Kidney (tissue), 13 donors: ENCODE measurements at regions not wholly inside any gene's neighbourhood (a gene's known extent, or its start where the extent isn't known, plus 50 kb on each side); places are given as distances from the start of the nearest gene placed in this dataset.

Experiments used
- DNase-seq, 5 donors: peaks; one replicate each; pipeline ENCODE4 v3.0.0-alpha.2; 2013 to 2020
- FAIRE-seq: peaks from 2 replicates; lab custom pipeline; 2012; peaks lifted over from hg19 to GRCh38; lab: Jason Lieb, UNC
- H3K27ac ChIP-seq, 2 donors: one replicate each; pipeline ENCODE4 v1.7.0; 2013; ENCODE audit warnings: low read depth in 2 of 2, low read length in 2 of 2, inconsistent platforms in 1 of 2
- H3K27me3 ChIP-seq: one replicate; pipeline ENCODE4 v1.7.1; 2013; ENCODE audit warnings: low read length, inconsistent platforms; ENCODE audit not compliant: control insufficient read depth, insufficient read depth
- H3K36me3 ChIP-seq, 3 donors: one replicate each; pipeline versions ENCODE4 v1.7.0 to v1.7.1; 2013; ENCODE audit warnings: low read length in 3 of 3, control low read depth in 1 of 3, inconsistent platforms in 1 of 3; ENCODE audit not compliant: insufficient read depth in 3 of 3, control insufficient read depth in 2 of 3
- H3K4me1 ChIP-seq, 3 donors: one replicate each; pipeline versions ENCODE4 v1.7.0 to v1.7.1; 2013; ENCODE audit warnings: low read length in 3 of 3, inconsistent platforms in 1 of 3, low read depth in 1 of 3; ENCODE audit not compliant: control insufficient read depth in 2 of 3, insufficient read depth in 2 of 3
- H3K4me3 ChIP-seq, 3 donors: one replicate each; pipeline versions ENCODE4 v1.7.0 to v1.8.1; 2013; ENCODE audit warnings: low read length in 3 of 3, control low read depth in 1 of 3, inconsistent platforms in 1 of 3
- H3K9ac ChIP-seq, 3 donors: one replicate each; pipeline versions ENCODE4 v1.7.0 to v1.7.1; 2013; ENCODE audit warnings: low read length in 3 of 3, control low read depth in 1 of 3, inconsistent platforms in 1 of 3
- H3K9me3 ChIP-seq, 3 donors: one replicate each; pipeline versions ENCODE4 v1.7.0 to v1.7.1; 2013; ENCODE audit warnings: low read length in 3 of 3, control low read depth in 1 of 3, inconsistent platforms in 1 of 3; ENCODE audit not compliant: control insufficient read depth in 2 of 3, insufficient read depth in 1 of 3
- CTCF ChIP-seq: IDR thresholded peaks from 3 replicates; pipeline ENCODE4 v1.5.1; 2012; ENCODE audit warnings: mild to moderate bottlenecking, moderate library complexity, borderline replicate concordance; ENCODE audit not compliant: insufficient read depth; ENCODE audit errors: extremely low read depth
- intact Hi-C: fragments of 100-400 bp; cut with DNase I; formaldehyde crosslinking; loops from one replicate; pipeline ENCODE4 v1.11.1; 2022
- donor health status: control.
- donor health status: control.
- donor health status: control.
- donor health status: control.
- donor health status: control.
- donor health status: DM: yes; HTN: yes; CAD: no.
- donor health status: Normal renal cell carcinoma (clear cell type).

GRCh38 chr5:136622747-136623146 is 257.4 kb upstream of the TRPC7 start:
- no peaks in the 10 kb centered on the region for H3K9me3 ChIP-seq

GRCh38 chr5:136621743-136622142 is 256.4 kb upstream of the TRPC7 start:
- FAIRE-seq (no peak), DNase-seq (no peak)
- Histone ChIP-seq H3K4me3 (no peak overlapping the region), H3K9me3 (no peaks in the 10 kb centered on the region), H3K4me1 (no peaks in the 10 kb centered on the region), H3K27ac (no peak overlapping the region), H3K9ac (no peak overlapping the region), H3K27me3 (no peaks in the 10 kb centered on the region), H3K36me3 (no peaks in the 10 kb centered on the region)
- no peak for TF ChIP-seq CTCF
- intact Hi-C loops, result no loop called here

More at GRCh38 chr5:136622747-136623146, 257.4 kb upstream of the TRPC7 start:
- DNase-seq (no peak), FAIRE-seq (no peak)
- Histone ChIP-seq H3K27me3 (no peaks in the 10 kb centered on the region), H3K9ac (no peak overlapping the region), H3K4me3 (no peak overlapping the region), H3K4me1 (no peaks in the 10 kb centered on the region), H3K36me3 (no peaks in the 10 kb centered on the region), H3K27ac (no peak overlapping the region)
- TF ChIP-seq CTCF, result no peak
- intact Hi-C loops, result no loop called here

GRCh38 chr5:136620621-136621020 is 255.3 kb upstream of the TRPC7 start:
- H3K9me3 ChIP-seq, result no peaks in the 10 kb centered on the region
- intact Hi-C loops, result no loop called here
- H3K36me3 ChIP-seq, result no peaks in the 10 kb centered on the region
- DNase-seq (no peak), FAIRE-seq (no peak)
- H3K4me3 ChIP-seq, result no peak overlapping the region
- H3K27me3 ChIP-seq, result no peaks in the 10 kb centered on the region
- no peak overlapping the region for H3K27ac ChIP-seq
- H3K4me1 ChIP-seq, result no peaks in the 10 kb centered on the region
- H3K9ac ChIP-seq, result no peak overlapping the region
- no peak for TF ChIP-seq CTCF

- no peak overlapping the region for H3K27ac ChIP-seq
- intact Hi-C loops, result no loop called here
- no peak overlapping the region for H3K9ac ChIP-seq
- no peaks in the 10 kb centered on the region for H3K27me3 ChIP-seq
- H3K4me1 ChIP-seq, result no peaks in the 10 kb centered on the region
- FAIRE-seq, result no peak
- H3K9me3 ChIP-seq, result no peaks in the 10 kb centered on the region
- no peak for TF ChIP-seq CTCF
- H3K36me3 ChIP-seq, result no peaks in the 10 kb centered on the region
- no peak overlapping the region for H3K4me3 ChIP-seq
- no peak for DNase-seq
These were observed 254.7 kb upstream of the TRPC7 start for GRCh38 chr5:136620016-136620419.
